Uterus (tissue), 2 donors: ENCODE measurements at regions not wholly inside any gene's neighbourhood (a gene's known extent, or its start where the extent isn't known, plus 50 kb on each side); places are given as distances from the start of the nearest gene placed in this dataset.

ENCODE experiments used
- CTCF ChIP-seq, 4 experiments: fragments of 200-600 bp in 2 of 4; fragments of 450-650 bp in 2 of 4; sonication (generic) in 2 of 4; IDR thresholded peaks; one replicate each; pipeline ENCODE4 v1.5.1; 2016 to 2019; ENCODE audit warnings: antibody characterized with exemption in 4 of 4, mild to moderate bottlenecking in 2 of 4, moderate library complexity in 1 of 4
- POLR2A ChIP-seq, 2 donors: fragments of 450-650 bp; IDR thresholded peaks; one replicate each; pipeline ENCODE4 v1.6.1; 2016; ENCODE audit warnings: antibody characterized with exemption in 2 of 2, mild to moderate bottlenecking in 1 of 2, moderate library complexity in 1 of 2

GRCh38 chr4:179027569-179027968 lies 1585.3 kb upstream of the AGA start:
- TF ChIP-seq CTCF (IDR thresholded peaks at IDR 0.05) (no peak), POLR2A (IDR thresholded peaks at IDR 0.05) (no peak)
